Glutamatergic neuron (in vitro differentiated cells): ENCODE measurements at regions not wholly inside any gene's neighbourhood (a gene's known extent, or its start where the extent isn't known, plus 50 kb on each side); places are given as distances from the start of the nearest gene placed in this dataset.

ENCODE experiments used
- DNase-seq: peaks from one replicate; pipeline ENCODE4 v3.0.0; 2022
- H3K27ac Mint-ChIP-seq: one replicate; pipeline ENCODE4 v1.8.0; 2020; ENCODE audit warnings: mild to moderate bottlenecking, mixed read lengths, inconsistent platforms; ENCODE audit not compliant: unreplicated experiment
- H3K27me3 Mint-ChIP-seq: one replicate; pipeline ENCODE4 v1.8.0; 2020; ENCODE audit warnings: mild to moderate bottlenecking, moderate library complexity, mixed read lengths, inconsistent platforms; ENCODE audit not compliant: unreplicated experiment
- H3K36me3 Mint-ChIP-seq: one replicate; pipeline ENCODE4 v1.8.0; 2020; ENCODE audit warnings: mild to moderate bottlenecking, mixed read lengths, inconsistent platforms; ENCODE audit not compliant: unreplicated experiment
- H3K4me1 Mint-ChIP-seq: one replicate; pipeline ENCODE4 v1.8.0; 2020; ENCODE audit warnings: mild to moderate bottlenecking, low read depth, mixed read lengths, inconsistent platforms; ENCODE audit not compliant: unreplicated experiment
- H3K4me3 Mint-ChIP-seq: one replicate; pipeline ENCODE4 v1.8.0; 2020; ENCODE audit warnings: mild to moderate bottlenecking, mixed read lengths, inconsistent platforms; ENCODE audit not compliant: unreplicated experiment
- H3K9me3 Mint-ChIP-seq: one replicate; pipeline ENCODE4 v1.8.0; 2020; ENCODE audit warnings: mild to moderate bottlenecking, moderate library complexity, mixed read lengths, inconsistent platforms; ENCODE audit not compliant: unreplicated experiment
- TF ChIP-seq, protein P1 (sequence below): fragments of 200-600 bp; sonication (generic); IDR thresholded peaks from one replicate; pipeline ENCODE4 v1.5.0; 2021; ENCODE audit not compliant: partially characterized antibody, unreplicated experiment

DNA sequence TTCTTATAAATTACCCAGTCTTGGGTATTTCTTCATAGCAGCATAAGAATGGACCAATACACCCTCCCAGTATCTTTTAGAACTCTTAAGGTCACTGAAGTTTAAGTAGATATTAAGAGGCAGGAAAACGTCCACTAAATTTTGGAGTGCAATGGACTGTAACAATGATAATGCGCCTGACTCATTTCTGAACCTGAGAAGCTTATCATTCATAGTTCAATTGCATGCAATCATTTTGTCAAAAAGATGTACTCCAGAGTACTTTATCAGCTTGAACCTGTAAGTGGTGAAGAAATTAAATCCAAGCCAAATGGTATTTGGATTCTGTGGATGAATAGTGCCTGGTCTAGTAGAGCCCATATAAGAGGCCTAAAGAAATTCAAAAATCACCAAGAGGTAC, 196.5 kb upstream of the CDH9 start:
- Mint-ChIP-seq H3K4me3 (no peak overlapping the region), H3K27me3 (no peaks in the 10 kb centered on the region), H3K9me3 (peaks cover 2% of the 10 kb centered on the region), H3K36me3 (no peaks in the 10 kb centered on the region), H3K27ac (no peak overlapping the region), H3K4me1 (no peaks in the 10 kb centered on the region)
- TF ChIP-seq, protein P1, sequence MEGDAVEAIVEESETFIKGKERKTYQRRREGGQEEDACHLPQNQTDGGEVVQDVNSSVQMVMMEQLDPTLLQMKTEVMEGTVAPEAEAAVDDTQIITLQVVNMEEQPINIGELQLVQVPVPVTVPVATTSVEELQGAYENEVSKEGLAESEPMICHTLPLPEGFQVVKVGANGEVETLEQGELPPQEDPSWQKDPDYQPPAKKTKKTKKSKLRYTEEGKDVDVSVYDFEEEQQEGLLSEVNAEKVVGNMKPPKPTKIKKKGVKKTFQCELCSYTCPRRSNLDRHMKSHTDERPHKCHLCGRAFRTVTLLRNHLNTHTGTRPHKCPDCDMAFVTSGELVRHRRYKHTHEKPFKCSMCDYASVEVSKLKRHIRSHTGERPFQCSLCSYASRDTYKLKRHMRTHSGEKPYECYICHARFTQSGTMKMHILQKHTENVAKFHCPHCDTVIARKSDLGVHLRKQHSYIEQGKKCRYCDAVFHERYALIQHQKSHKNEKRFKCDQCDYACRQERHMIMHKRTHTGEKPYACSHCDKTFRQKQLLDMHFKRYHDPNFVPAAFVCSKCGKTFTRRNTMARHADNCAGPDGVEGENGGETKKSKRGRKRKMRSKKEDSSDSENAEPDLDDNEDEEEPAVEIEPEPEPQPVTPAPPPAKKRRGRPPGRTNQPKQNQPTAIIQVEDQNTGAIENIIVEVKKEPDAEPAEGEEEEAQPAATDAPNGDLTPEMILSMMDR, result no peak
- DNase-seq, result no peak

DNA sequence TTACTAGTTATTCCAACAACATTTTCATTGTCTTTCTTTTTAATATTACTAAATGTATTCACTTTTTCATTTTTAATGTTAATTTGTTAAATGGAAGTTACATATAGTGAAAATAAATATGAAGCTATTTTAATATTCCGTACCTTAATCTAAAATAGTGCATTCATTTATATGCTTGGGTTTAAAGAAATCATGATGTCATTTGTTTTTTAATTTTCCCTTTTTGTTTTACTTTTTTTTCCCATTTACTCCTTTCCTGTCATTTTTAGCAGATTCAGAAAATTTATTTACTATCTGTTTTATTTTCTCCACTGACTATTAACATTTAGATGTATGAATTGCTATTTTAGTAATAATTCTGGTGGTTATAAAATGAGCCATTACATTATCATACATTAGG, 183.0 kb upstream of the CDH9 start:
- DNase-seq, result no peak
- Mint-ChIP-seq H3K4me1 (no peaks in the 10 kb centered on the region), H3K4me3 (no peak overlapping the region), H3K27ac (no peak overlapping the region), H3K36me3 (no peaks in the 10 kb centered on the region), H3K9me3 (no peaks in the 10 kb centered on the region), H3K27me3 (peaks cover 4% of the 10 kb centered on the region)
- TF ChIP-seq, protein P1, result no peak

DNA sequence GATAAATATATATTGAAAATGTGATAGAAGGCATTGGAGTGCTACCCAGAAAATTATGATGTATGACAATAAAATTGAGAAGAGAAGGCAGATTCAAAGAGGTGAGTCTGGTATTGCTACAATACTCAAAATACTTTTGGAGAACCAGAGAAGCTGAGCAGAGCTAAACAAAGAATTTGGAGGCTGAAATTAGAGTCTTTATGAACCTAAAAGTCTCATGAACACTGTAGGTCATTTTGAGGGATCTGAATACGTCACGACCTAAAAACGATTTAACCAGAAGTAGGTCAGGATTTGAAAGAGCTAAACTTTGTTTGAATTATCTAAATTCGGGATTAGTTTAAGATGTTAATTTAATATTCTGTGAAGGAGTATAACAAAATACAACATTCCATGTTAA, 182.4 kb upstream of the CDH9 start:
- no peak for DNase-seq
- H3K4me3 Mint-ChIP-seq, result no peak overlapping the region

DNA sequence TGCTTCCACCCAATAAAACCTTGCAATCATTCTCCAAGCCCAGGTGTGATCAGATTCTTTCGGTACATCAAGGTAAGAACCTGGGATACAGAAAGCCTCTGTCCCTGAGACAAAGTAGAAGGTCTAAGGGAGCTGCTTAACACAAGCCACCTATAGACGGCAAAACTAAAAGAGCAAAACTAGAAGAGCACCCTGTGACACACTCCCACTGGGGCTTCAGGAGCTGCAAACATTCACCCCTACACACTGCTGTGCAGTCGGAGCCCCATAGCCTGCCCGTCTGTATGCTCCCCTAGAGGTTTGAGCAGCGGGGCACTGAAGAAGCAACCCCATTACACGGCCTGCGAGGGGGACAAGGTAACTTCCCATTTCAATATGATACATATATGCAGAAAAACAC, 179.6 kb upstream of the CDH9 start:
- no peaks in the 10 kb centered on the region for H3K9me3 Mint-ChIP-seq
- no peak for DNase-seq
- no peak overlapping the region for H3K4me3 Mint-ChIP-seq
- TF ChIP-seq, protein P1, result no peak
- H3K4me1 Mint-ChIP-seq, result no peaks in the 10 kb centered on the region
- no peaks in the 10 kb centered on the region for H3K27me3 Mint-ChIP-seq
- no peak overlapping the region for H3K27ac Mint-ChIP-seq
- no peaks in the 10 kb centered on the region for H3K36me3 Mint-ChIP-seq

More for the DNA sequence above, 182.4 kb upstream of the CDH9 start:
- Mint-ChIP-seq H3K36me3 (no peaks in the 10 kb centered on the region), H3K4me1 (no peaks in the 10 kb centered on the region), H3K27me3 (peaks cover 3% of the 10 kb centered on the region), H3K27ac (no peak overlapping the region), H3K9me3 (no peaks in the 10 kb centered on the region)
- TF ChIP-seq, protein P1, result no peak

DNA sequence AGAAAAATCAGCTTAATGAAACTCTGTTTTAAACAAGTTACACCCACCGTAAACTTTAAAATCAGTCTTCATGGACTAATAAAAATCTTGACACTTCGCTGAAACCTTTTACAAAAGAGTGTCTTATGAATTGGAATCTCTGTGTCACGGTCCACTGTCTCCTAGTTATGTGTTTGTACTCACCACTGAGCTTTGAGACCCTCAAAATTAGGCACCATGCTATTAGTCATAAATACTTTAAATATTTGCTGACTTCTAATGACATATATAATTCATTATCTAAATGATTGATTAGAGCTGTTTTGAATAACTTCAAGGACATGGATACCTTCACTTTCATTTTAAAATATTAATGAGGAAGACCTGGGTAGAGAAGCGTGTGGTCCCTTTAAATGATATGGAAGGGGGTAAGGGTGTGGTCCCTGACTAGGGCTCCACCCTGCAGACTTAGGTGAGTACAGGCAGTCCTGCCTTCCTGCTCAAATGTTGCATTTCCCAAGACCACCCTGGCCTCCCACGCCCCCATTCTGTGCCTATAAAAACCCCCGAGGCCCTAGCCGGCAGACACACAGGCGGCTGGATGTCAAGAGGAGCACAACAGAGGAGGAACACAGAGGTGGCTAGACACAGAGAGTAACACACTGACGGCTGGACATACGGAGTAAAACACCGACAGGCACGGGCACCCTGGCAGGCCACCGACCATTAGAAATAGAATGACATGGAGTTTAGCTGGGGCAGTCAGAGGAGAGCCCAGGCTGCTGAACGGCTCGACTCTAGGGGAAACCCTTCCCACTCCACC, 179.0 kb upstream of the CDH9 start:
- no peaks in the 10 kb centered on the region for H3K27me3 Mint-ChIP-seq
- H3K36me3 Mint-ChIP-seq, result no peaks in the 10 kb centered on the region
- no peak for DNase-seq
- H3K9me3 Mint-ChIP-seq, result no peaks in the 10 kb centered on the region
- TF ChIP-seq, protein P1, result no peak
- no peaks in the 10 kb centered on the region for H3K4me1 Mint-ChIP-seq
- no peak overlapping the region for H3K4me3 Mint-ChIP-seq
- H3K27ac Mint-ChIP-seq, result no peak overlapping the region
